Transverse colon (tissue), 4 donors: ENCODE measurements at regions not wholly inside any gene's neighbourhood (a gene's known extent, or its start where the extent isn't known, plus 50 kb on each side); places are given as distances from the start of the nearest gene placed in this dataset.

Source experiments
- DNase-seq: peaks from one replicate; pipeline ENCODE4 v3.0.0-alpha.2; 2019
- H3K27ac ChIP-seq, 4 donors: fragments of 200-600 bp; sonication (generic); 2 replicates each; pipeline ENCODE4 v1.5.1; 2016 to 2018; ENCODE audit warnings: inconsistent platforms in 4 of 4
- H3K27me3 ChIP-seq: fragments of 200-600 bp; sonication (generic); 2 replicates; pipeline ENCODE4 v1.5.1; 2017; ENCODE audit warnings: inconsistent platforms
- H3K36me3 ChIP-seq, 4 donors: fragments of 200-600 bp; sonication (generic); 2 replicates each; pipeline ENCODE4 v1.5.1; 2017 to 2019; ENCODE audit warnings: inconsistent platforms in 4 of 4
- H3K4me1 ChIP-seq, 4 donors: fragments of 200-600 bp; sonication (generic); 2 replicates each; pipeline ENCODE4 v1.5.1; 2017 to 2020; ENCODE audit warnings: inconsistent platforms in 4 of 4
- H3K4me3 ChIP-seq, 4 donors: fragments of 200-600 bp; sonication (generic); 1 replicate in 1 of 4; 2 replicates in 3 of 4; pipeline versions ENCODE4 v1.5.1 to v1.6.1; 2017 to 2019; ENCODE audit warnings: inconsistent platforms in 4 of 4
- H3K9me3 ChIP-seq, 2 donors: fragments of 200-600 bp; sonication (generic); 2 replicates each; pipeline ENCODE4 v1.5.1; 2017 to 2019; ENCODE audit warnings: inconsistent platforms in 2 of 2
- EP300 ChIP-seq: sonication (generic); formaldehyde crosslinking; IDR thresholded peaks from one replicate; pipeline ENCODE4 v1.6.1; 2017; ENCODE audit warnings: antibody characterized with exemption, low read depth
- POLR2A ChIP-seq: fragments of 450-650 bp; IDR thresholded peaks from one replicate; pipeline ENCODE4 v1.6.1; 2016; ENCODE audit warnings: antibody characterized with exemption, mild to moderate bottlenecking, moderate library complexity
- POLR2AphosphoS5 ChIP-seq, 3 donors: sonication (generic); formaldehyde crosslinking; IDR thresholded peaks; one replicate each; pipeline ENCODE4 v1.6.1; 2016; ENCODE audit warnings: antibody characterized with exemption in 3 of 3
- WGBS, 2 donors: methylation state at CpG; one replicate each; pipeline ENCODE4 v1.1.5; 2018; ENCODE audit warnings: low coverage in 1 of 2; 5-methylcytosine and 5-hydroxymethylcytosine counted together
- in situ Hi-C, 4 donors: fragments of 200-750 bp; cut with MboI; loops; one replicate each; pipeline versions ENCODE4 v1.15.0 to v1.15.1; 2017; ENCODE audit warnings: low sequenced_read_pairs in 3 of 4, low pct_ligation_motif_present in 1 of 4, low pct_unique_long_range_greater_than_20kb in 1 of 4
- intact Hi-C: fragments of 100-400 bp; cut with DNase I; formaldehyde crosslinking; loops from one replicate; pipeline ENCODE4 v1.15.1; 2023; ENCODE audit warnings: low total_unique reads
- TF ChIP-seq, protein P1 (sequence below), 5 experiments: fragments of 200-600 bp in 3 of 5; fragments of 450-650 bp in 2 of 5; sonication (generic) in 3 of 5; IDR thresholded peaks; 1 replicate in 2 of 5; 2 replicates in 3 of 5; pipeline ENCODE4 v1.5.1; 2016 to 2017; ENCODE audit warnings: antibody characterized with exemption in 5 of 5, inconsistent platforms in 3 of 5, mild to moderate bottlenecking in 2 of 5, moderate library complexity in 1 of 5

DNA sequence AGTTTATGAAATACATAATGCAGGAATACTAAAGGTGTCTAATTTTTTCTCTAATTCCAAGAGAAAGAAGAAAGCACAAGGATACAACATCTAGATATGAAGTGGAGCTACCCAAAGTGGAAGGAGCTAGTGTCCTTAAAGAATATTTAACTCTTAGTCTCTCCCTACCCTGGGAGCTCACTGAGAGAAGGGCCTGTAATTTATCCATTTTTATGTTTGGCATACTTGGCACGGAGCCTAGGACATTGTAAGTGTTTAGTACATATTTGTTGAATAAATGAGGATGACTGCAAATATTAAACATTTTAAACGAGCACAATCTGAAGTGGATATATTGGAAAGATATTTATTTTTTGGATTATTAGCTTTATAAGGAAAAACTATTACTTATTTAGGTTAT is 674.8 kb downstream of the IQCM start:
- intact Hi-C loops (no loop called here), in situ Hi-C loops (no loop called here)
- 23 to 29% methylated on average over 2 of the region's 2 CpGs for whole genome bisulfite sequencing, 2 donors
- Histone ChIP-seq H3K4me3 (no peak overlapping the region), H3K4me1 (peaks cover 0 to 12% (median 0%) of the 10 kb centered on the region in 4 donors), H3K27ac (no peak overlapping the region), H3K27me3 (no peaks in the 10 kb centered on the region), H3K36me3 (no peaks in the 10 kb centered on the region), H3K9me3 (no peaks in the 10 kb centered on the region)
- DNase-seq, result no peak
- TF ChIP-seq POLR2AphosphoS5 (IDR thresholded peaks at IDR 0.05) (no peak), EP300 (no peak), POLR2A (no peak)
- TF ChIP-seq, protein P1, sequence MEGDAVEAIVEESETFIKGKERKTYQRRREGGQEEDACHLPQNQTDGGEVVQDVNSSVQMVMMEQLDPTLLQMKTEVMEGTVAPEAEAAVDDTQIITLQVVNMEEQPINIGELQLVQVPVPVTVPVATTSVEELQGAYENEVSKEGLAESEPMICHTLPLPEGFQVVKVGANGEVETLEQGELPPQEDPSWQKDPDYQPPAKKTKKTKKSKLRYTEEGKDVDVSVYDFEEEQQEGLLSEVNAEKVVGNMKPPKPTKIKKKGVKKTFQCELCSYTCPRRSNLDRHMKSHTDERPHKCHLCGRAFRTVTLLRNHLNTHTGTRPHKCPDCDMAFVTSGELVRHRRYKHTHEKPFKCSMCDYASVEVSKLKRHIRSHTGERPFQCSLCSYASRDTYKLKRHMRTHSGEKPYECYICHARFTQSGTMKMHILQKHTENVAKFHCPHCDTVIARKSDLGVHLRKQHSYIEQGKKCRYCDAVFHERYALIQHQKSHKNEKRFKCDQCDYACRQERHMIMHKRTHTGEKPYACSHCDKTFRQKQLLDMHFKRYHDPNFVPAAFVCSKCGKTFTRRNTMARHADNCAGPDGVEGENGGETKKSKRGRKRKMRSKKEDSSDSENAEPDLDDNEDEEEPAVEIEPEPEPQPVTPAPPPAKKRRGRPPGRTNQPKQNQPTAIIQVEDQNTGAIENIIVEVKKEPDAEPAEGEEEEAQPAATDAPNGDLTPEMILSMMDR (IDR thresholded peaks at IDR 0.05), result no peak

DNA sequence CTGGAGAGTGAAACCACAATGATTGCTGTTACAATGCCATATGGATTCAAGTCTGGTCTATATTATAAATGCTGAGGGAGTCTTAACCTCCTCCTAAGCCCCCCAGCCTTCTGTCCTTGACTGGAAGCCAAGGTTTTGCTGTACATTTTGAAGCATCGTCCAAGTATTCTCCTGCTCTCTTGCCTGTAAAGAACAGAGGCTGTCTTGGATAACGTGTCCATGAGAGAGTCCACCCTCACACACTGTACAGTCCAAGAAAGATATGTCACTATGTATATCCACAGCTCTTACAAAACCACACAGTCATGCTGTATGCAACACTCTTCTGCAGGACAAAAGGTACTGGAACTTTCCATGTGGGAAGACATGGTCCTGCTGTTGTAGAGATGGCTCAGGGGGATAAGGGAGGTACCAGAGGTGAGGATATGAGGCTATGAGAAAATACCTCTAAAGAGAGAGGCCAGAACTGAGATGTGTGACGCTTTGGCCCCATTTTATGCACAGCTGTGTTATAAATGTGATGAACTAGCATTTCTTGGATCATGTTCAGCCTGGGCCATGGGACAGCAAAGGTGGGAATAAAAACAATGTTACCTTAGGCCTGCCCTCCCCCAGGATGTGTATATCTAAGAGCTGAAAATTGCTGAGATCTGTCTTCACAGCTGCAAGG is 678.6 kb downstream of the IQCM start:
- no peak for DNase-seq
- H3K27ac ChIP-seq, result no peak overlapping the region
- H3K4me1 ChIP-seq, result peaks cover 0 to 12% (median 0%) of the 10 kb centered on the region in 4 donors
- H3K4me3 ChIP-seq, result no peak overlapping the region
- no peaks in the 10 kb centered on the region for H3K27me3 ChIP-seq
- intact Hi-C loops (no loop called here), in situ Hi-C loops (no loop called here)
- TF ChIP-seq EP300, result no peak
- TF ChIP-seq POLR2A, result no peak
- TF ChIP-seq, protein P1 (IDR thresholded peaks at IDR 0.05), result no peak
- TF ChIP-seq POLR2AphosphoS5 (IDR thresholded peaks at IDR 0.05), result no peak
- H3K9me3 ChIP-seq, result no peaks in the 10 kb centered on the region
- no peaks in the 10 kb centered on the region for H3K36me3 ChIP-seq
- WGBS, 2 donors, result 65 to 77% methylated on average over 2 to 3 of the region's 3 CpGs

DNA sequence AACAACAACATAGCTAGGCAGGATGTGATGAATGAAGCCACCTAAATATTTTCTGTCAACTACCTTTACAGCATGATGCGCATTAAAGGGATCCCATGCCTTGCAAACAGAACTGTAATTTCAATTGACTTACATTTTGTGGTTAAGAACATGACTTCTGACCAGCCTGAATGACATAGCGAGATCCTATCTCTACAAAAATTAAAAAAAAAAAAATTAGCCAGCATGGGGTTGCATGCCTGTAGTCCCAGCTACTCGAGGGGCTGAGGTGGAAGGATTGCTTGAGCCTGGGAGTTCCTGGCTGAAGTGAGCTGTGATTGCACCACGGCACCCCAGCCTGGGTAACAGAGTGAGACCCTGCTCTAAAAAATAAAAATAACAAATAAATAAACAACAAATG is 680.6 kb downstream of the IQCM start:
- Histone ChIP-seq H3K27me3 (no peaks in the 10 kb centered on the region), H3K27ac (no peak overlapping the region), H3K4me3 (no peak overlapping the region), H3K4me1 (no peaks in the 10 kb centered on the region), H3K9me3 (no peaks in the 10 kb centered on the region), H3K36me3 (no peaks in the 10 kb centered on the region)
- TF ChIP-seq EP300 (no peak), POLR2A (no peak), POLR2AphosphoS5 (IDR thresholded peaks at IDR 0.05) (no peak)
- TF ChIP-seq, protein P1 (IDR thresholded peaks at IDR 0.05), result no peak
- intact Hi-C loops, result no loop called here
- in situ Hi-C loops, result no loop called here
- no peak for DNase-seq
- WGBS, 2 donors, result 79 to 100% methylated on average over 2 to 4 of the region's 4 CpGs

DNA sequence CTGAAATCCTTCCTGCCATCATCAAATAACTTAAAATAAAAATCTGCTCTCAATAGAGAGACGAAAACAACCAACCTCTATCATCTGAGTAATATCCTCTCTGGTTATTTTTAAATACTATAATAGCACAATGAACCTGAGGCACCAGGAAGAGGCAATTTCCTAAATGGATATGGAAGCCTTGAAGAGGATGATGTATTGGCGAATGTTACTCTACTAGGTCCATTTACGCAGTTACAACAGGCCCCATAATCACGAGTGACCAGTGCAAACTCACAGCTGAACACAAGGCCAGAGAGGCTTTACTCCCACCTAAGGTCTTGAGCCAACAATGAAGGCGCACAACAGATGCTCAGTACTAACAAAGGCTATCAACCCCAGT is 678.8 kb upstream of the NR3C2 start:
- TF ChIP-seq POLR2AphosphoS5 (IDR thresholded peaks at IDR 0.05), result no peak
- TF ChIP-seq, protein P1 (IDR thresholded peaks at IDR 0.05), result no peak
- Histone ChIP-seq H3K27ac (no peak overlapping the region), H3K27me3 (no peaks in the 10 kb centered on the region), H3K9me3 (no peaks in the 10 kb centered on the region), H3K4me1 (no peaks in the 10 kb centered on the region), H3K36me3 (no peaks in the 10 kb centered on the region), H3K4me3 (no peak overlapping the region)
- intact Hi-C loops, result no loop called here
- in situ Hi-C loops, result no loop called here
- 83 to 89% methylated on average over 1 to 5 of the region's 5 CpGs for WGBS, 2 donors
- DNase-seq, result no peak
